GM12873 (cell line): ENCODE measurements at regions not wholly inside any gene's neighbourhood (a gene's known extent, or its start where the extent isn't known, plus 50 kb on each side); places are given as distances from the start of the nearest gene placed in this dataset.

ENCODE experiments used
- CTCF ChIP-seq: IDR thresholded peaks from 2 replicates; pipeline ENCODE4 v1.5.1; 2012; ENCODE audit warnings: low read depth, mild to moderate bottlenecking, moderate library complexity, low read length, control low read depth; ENCODE audit not compliant: insufficient read depth; ENCODE audit errors: missing control alignments

- no peak for TF ChIP-seq CTCF
These were observed 332.8 kb downstream of the ELAVL2 start for GRCh38 chr9:23493219-23493618.

DNA sequence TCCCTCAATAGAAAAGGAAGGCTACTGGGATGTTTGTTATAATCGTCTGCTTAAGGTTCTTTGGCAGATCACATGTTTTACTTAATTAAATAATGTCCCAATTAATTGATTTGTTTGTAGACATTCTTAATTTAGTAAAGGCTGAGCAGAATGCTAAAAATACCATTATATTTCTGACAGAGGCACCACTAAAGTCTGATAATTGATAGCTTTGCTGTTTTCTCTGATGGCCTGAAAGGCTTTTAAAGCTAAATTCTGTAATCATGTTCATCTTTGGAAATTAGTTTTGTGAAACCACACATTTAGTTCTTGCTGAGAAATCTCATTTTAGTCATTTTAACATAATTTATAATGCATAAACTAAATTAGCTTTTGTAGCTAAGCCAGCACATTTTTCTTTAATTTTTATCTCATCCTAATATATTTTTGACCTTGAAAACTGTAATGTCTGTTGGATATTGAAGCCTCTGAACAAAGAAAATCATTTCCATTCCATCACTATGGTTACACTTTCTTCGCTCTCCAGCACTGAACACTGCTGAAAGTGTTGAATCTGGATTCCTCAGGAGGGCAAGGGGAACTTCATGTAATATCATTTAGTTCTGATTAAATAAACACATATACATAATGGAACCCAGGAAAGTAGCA is 329.4 kb downstream of the ELAVL2 start:
- no peak for TF ChIP-seq CTCF

DNA sequence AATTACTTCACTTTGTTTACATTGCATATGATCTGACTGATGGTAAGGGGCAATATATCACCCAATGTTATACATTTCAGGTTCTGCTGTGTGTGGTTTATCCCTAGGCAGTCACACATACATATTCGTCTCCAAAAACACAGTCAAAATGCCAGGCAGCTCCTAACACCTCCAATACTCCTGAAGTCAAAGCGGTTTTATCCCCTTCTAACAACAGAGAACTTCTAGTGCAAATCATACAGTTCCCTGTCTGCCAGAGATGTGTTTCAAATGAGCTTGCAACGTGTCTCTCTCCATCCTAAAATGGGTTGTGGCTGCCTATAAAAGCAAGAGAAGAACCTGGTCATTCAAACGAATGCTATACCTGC is 328.9 kb downstream of the ELAVL2 start:
- no peak for TF ChIP-seq CTCF

GRCh38 chr9:23502004-23502403 is 324.0 kb downstream of the ELAVL2 start:
- no peak for TF ChIP-seq CTCF

- no peak for TF ChIP-seq CTCF
These were observed 303.1 kb downstream of the ELAVL2 start for GRCh38 chr9:23522952-23523351.

DNA sequence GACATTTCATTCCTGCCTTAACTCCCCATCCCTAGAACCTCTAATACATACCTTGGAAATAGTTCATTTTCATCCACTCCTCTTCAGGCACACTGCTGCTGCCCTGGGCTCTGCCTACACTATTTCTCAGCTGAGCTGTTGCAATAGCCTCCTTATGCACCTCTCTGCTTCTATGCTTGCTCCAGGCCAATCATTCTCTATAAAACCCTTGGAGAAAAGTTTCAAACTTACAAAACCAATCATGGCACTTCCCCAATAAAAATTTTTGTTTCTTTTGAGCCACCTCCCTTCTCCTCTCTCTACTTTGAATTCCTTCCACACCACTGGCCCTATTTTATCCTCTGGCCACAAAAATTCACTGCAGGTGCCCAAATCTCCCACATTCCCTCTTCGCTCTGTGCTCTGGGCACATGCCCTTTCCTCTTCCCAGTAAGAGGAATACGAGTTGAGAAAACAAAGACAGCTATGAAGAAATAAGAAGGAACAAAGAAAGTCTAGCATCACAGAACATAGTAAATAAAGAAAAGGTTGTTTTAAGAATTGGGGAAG is 301.4 kb downstream of the ELAVL2 start:
- no peak for TF ChIP-seq CTCF

DNA sequence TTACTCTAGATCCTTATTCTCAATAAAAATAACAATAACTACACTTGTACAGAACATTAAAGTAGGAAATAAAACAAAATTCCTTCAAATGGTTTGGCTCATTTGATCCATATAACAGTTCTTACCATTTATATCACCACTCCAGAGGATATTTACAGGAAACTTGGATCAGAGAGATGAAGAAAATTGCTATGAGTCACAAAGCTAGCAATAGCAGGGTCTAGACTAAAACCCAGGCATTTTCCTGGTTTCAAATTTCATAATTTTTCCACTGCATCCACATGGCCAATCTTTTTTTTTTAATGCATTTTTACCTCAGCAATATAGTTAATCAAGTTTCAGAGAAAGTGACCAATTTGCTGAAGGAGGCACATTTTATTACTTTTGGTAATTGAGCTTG is 299.2 kb downstream of the ELAVL2 start:
- no peak for TF ChIP-seq CTCF
